Nephron (organoid): ENCODE measurements at regions not wholly inside any gene's neighbourhood (a gene's known extent, or its start where the extent isn't known, plus 50 kb on each side); places are given as distances from the start of the nearest gene placed in this dataset.

Experiments
- H3K27ac Mint-ChIP-seq, 3 experiments: 2 replicates each; pipeline ENCODE4 v1.8.0; 2020; ENCODE audit warnings: mixed read lengths in 3 of 3, mild to moderate bottlenecking in 2 of 3, moderate library complexity in 1 of 3
- H3K27me3 Mint-ChIP-seq: 2 replicates; pipeline ENCODE4 v1.8.0; 2021; ENCODE audit warnings: low read depth, mild to moderate bottlenecking, moderate library complexity, mixed read lengths
- H3K36me3 Mint-ChIP-seq: 2 replicates; pipeline ENCODE4 v1.8.0; 2020; ENCODE audit warnings: low read depth, mixed read lengths
- H3K4me1 Mint-ChIP-seq: 2 replicates; pipeline ENCODE4 v1.8.0; 2020; ENCODE audit warnings: mixed read lengths
- H3K4me3 Mint-ChIP-seq, 3 experiments: 2 replicates each; pipeline ENCODE4 v1.8.0; 2020; ENCODE audit warnings: mild to moderate bottlenecking in 3 of 3, mixed read lengths in 3 of 3, moderate library complexity in 2 of 3
- H3K9me3 Mint-ChIP-seq: 2 replicates; pipeline ENCODE4 v1.8.0; 2020; ENCODE audit warnings: mixed read lengths
- CTCF ChIP-seq, 3 experiments: fragments of 200-600 bp; sonication (generic); IDR thresholded peaks; one replicate each; pipeline ENCODE4 v1.5.0; 2021; ENCODE audit warnings: antibody characterized with exemption in 3 of 3; ENCODE audit not compliant: unreplicated experiment in 3 of 3

- no peaks in the 10 kb centered on the region for H3K9me3 Mint-ChIP-seq
- no peak overlapping the region for H3K27ac Mint-ChIP-seq
- peaks cover 20% of the 10 kb centered on the region for H3K4me1 Mint-ChIP-seq
These were observed 214.9 kb upstream of the SYNDIG1 start for GRCh38 chr20:24254480-24254879.

GRCh38 chr20:24253321-24253720, 216.1 kb upstream of the SYNDIG1 start:
- peaks cover 9% of the 10 kb centered on the region for H3K4me1 Mint-ChIP-seq
- H3K27me3 Mint-ChIP-seq = no peaks in the 10 kb centered on the region
- no peak overlapping the region for H3K27ac Mint-ChIP-seq
- H3K9me3 Mint-ChIP-seq = peaks cover 1% of the 10 kb centered on the region
- H3K4me3 Mint-ChIP-seq = no peak overlapping the region
- H3K36me3 Mint-ChIP-seq = no peaks in the 10 kb centered on the region
- no peak for TF ChIP-seq CTCF (IDR thresholded peaks at IDR 0.05; ENCODE audit: unreplicated experiment in 3 of 3)

More at GRCh38 chr20:24254480-24254879, 214.9 kb upstream of the SYNDIG1 start:
- no peak overlapping the region for H3K4me3 Mint-ChIP-seq
- no peak for TF ChIP-seq CTCF (IDR thresholded peaks at IDR 0.05; ENCODE audit: unreplicated experiment in 3 of 3)
- peaks cover 5% of the 10 kb centered on the region for H3K27me3 Mint-ChIP-seq
- no peaks in the 10 kb centered on the region for H3K36me3 Mint-ChIP-seq

GRCh38 chr20:24245094-24245493, 224.3 kb upstream of the SYNDIG1 start:
- no peak for TF ChIP-seq CTCF (IDR thresholded peaks at IDR 0.05; ENCODE audit: unreplicated experiment in 3 of 3)
- Mint-ChIP-seq H3K4me1 (no peaks in the 10 kb centered on the region), H3K27ac (no peak overlapping the region), H3K36me3 (no peaks in the 10 kb centered on the region), H3K27me3 (peaks cover 6% of the 10 kb centered on the region), H3K9me3 (peaks cover 3% of the 10 kb centered on the region), H3K4me3 (no peak overlapping the region)

- H3K9me3 Mint-ChIP-seq = no peaks in the 10 kb centered on the region
- H3K27ac Mint-ChIP-seq = no peak overlapping the region
- peaks cover 6% of the 10 kb centered on the region for H3K27me3 Mint-ChIP-seq
- no peaks in the 10 kb centered on the region for H3K4me1 Mint-ChIP-seq
- H3K4me3 Mint-ChIP-seq = no peak overlapping the region
- no peaks in the 10 kb centered on the region for H3K36me3 Mint-ChIP-seq
- TF ChIP-seq CTCF (IDR thresholded peaks at IDR 0.05; ENCODE audit: unreplicated experiment in 3 of 3) = no peak
These were observed 226.7 kb upstream of the SYNDIG1 start for GRCh38 chr20:24242763-24243162.

GRCh38 chr20:24241466-24241865, 228.0 kb upstream of the SYNDIG1 start:
- Mint-ChIP-seq H3K4me1 (peaks cover 7% of the 10 kb centered on the region), H3K27me3 (peaks cover 6% of the 10 kb centered on the region), H3K4me3 (no peak overlapping the region), H3K27ac (no peak overlapping the region), H3K36me3 (no peaks in the 10 kb centered on the region), H3K9me3 (no peaks in the 10 kb centered on the region)
- no peak for TF ChIP-seq CTCF (IDR thresholded peaks at IDR 0.05; ENCODE audit: unreplicated experiment in 3 of 3)

GRCh38 chr20:24236963-24237362, 232.5 kb upstream of the SYNDIG1 start:
- H3K4me3 Mint-ChIP-seq = no peak overlapping the region
- H3K27me3 Mint-ChIP-seq = peaks cover 4% of the 10 kb centered on the region
- H3K27ac Mint-ChIP-seq = no peak overlapping the region
- no peaks in the 10 kb centered on the region for H3K36me3 Mint-ChIP-seq
- no peaks in the 10 kb centered on the region for H3K9me3 Mint-ChIP-seq
- H3K4me1 Mint-ChIP-seq = peaks cover 16% of the 10 kb centered on the region
- TF ChIP-seq CTCF (IDR thresholded peaks at IDR 0.05; ENCODE audit: unreplicated experiment in 3 of 3) = no peak
